ENCODE measurements at regions not wholly inside any gene's neighbourhood (a gene's known extent, or its start where the extent isn't known, plus 50 kb on each side); places are given as distances from the start of the nearest gene placed in this dataset.

- TF ChIP-seq CTCF (IDR thresholded peaks at IDR 0.05; ENCODE audit: unreplicated experiment) = no peak
- POLR2A ChIA-PET = interaction anchor here (0.6 kb wide), 1 partner anchor 37 kb away, joined by 3 read pairs; no protein-coding TSS in a partner anchor
- intact Hi-C loops (cut with micrococcal nuclease) = no loop called here
- CTCF ChIA-PET = interaction anchor here (0.9 kb wide), 1 partner anchor 67 kb away, joined by 6 read pairs; no protein-coding TSS in a partner anchor
- Mint-ChIP-seq H3K9me3 (ENCODE audit: unreplicated experiment) (peaks cover 8% of the 10 kb centered on the region), H3K27ac (ENCODE audit: low read depth, unreplicated experiment) (no peak overlapping the region), H3K27me3 (ENCODE audit: insufficient read depth, unreplicated experiment) (no peaks in the 10 kb centered on the region), H3K36me3 (ENCODE audit: insufficient read depth, unreplicated experiment) (no peaks in the 10 kb centered on the region), H3K4me3 (ENCODE audit: unreplicated experiment) (no peak overlapping the region), H3K4me1 (ENCODE audit: insufficient read depth, unreplicated experiment) (no peaks in the 10 kb centered on the region)
- BruUV-seq (replicated peaks) = no TSS peak
- DNase-seq (ENCODE audit: unreplicated experiment) = no peak
These were observed 698.2 kb upstream of the CADM2 start for GRCh38 chr3:84260596-84260995.

- H3K9me3 Mint-ChIP-seq (ENCODE audit: unreplicated experiment) = peaks cover 8% of the 10 kb centered on the region
- BruUV-seq (replicated peaks) = no TSS peak
- H3K27me3 Mint-ChIP-seq (ENCODE audit: insufficient read depth, unreplicated experiment) = no peaks in the 10 kb centered on the region
- H3K4me3 Mint-ChIP-seq (ENCODE audit: unreplicated experiment) = no peak overlapping the region
- no peak for TF ChIP-seq CTCF (IDR thresholded peaks at IDR 0.05; ENCODE audit: unreplicated experiment)
- intact Hi-C loops (cut with micrococcal nuclease) = no loop called here
- no peaks in the 10 kb centered on the region for H3K4me1 Mint-ChIP-seq (ENCODE audit: insufficient read depth, unreplicated experiment)
- ChIA-PET CTCF (no interaction called here), POLR2A (no interaction called here)
- no peaks in the 10 kb centered on the region for H3K36me3 Mint-ChIP-seq (ENCODE audit: insufficient read depth, unreplicated experiment)
- no peak for DNase-seq (ENCODE audit: unreplicated experiment)
- H3K27ac Mint-ChIP-seq (ENCODE audit: low read depth, unreplicated experiment) = no peak overlapping the region
These were observed 693.0 kb upstream of the CADM2 start for GRCh38 chr3:84265768-84266167.

GRCh38 chr3:84275532-84275931 is 683.3 kb upstream of the CADM2 start:
- Mint-ChIP-seq H3K27ac (ENCODE audit: low read depth, unreplicated experiment) (no peak overlapping the region), H3K36me3 (ENCODE audit: insufficient read depth, unreplicated experiment) (no peaks in the 10 kb centered on the region), H3K4me3 (ENCODE audit: unreplicated experiment) (no peak overlapping the region), H3K4me1 (ENCODE audit: insufficient read depth, unreplicated experiment) (no peaks in the 10 kb centered on the region), H3K9me3 (ENCODE audit: unreplicated experiment) (no peaks in the 10 kb centered on the region), H3K27me3 (ENCODE audit: insufficient read depth, unreplicated experiment) (no peaks in the 10 kb centered on the region)
- no TSS peak for BruUV-seq (replicated peaks)
- POLR2A ChIA-PET = no interaction called here
- TF ChIP-seq CTCF (IDR thresholded peaks at IDR 0.05; ENCODE audit: unreplicated experiment) = no peak
- intact Hi-C loops (cut with micrococcal nuclease) = no loop called here
- no peak for DNase-seq (ENCODE audit: unreplicated experiment)
- CTCF ChIA-PET = interaction anchor here (0.7 kb wide), 1 partner anchor 207 kb away, joined by 4 read pairs; no protein-coding TSS in a partner anchor

GRCh38 chr3:84277562-84278224 is 681.1 kb upstream of the CADM2 start:
- Mint-ChIP-seq H3K36me3 (ENCODE audit: insufficient read depth, unreplicated experiment) (no peaks in the 10 kb centered on the region), H3K27me3 (ENCODE audit: insufficient read depth, unreplicated experiment) (no peaks in the 10 kb centered on the region), H3K27ac (ENCODE audit: low read depth, unreplicated experiment) (no peak overlapping the region), H3K9me3 (ENCODE audit: unreplicated experiment) (no peaks in the 10 kb centered on the region), H3K4me3 (ENCODE audit: unreplicated experiment) (no peak overlapping the region), H3K4me1 (ENCODE audit: insufficient read depth, unreplicated experiment) (no peaks in the 10 kb centered on the region)
- intact Hi-C loops (cut with micrococcal nuclease) = no loop called here
- no peak for DNase-seq (ENCODE audit: unreplicated experiment)
- ChIA-PET CTCF (no interaction called here), POLR2A (no interaction called here)
- no TSS peak for BruUV-seq (replicated peaks)
- no peak for TF ChIP-seq CTCF (IDR thresholded peaks at IDR 0.05; ENCODE audit: unreplicated experiment)

Measured in MCF 10A (cell line).